LNCaP clone FGC (cell line): ENCODE measurements at regions not wholly inside any gene's neighbourhood (a gene's known extent, or its start where the extent isn't known, plus 50 kb on each side); places are given as distances from the start of the nearest gene placed in this dataset.
"Not testable (repeated sequence)": the region's sequence is repeated elsewhere in the genome, so short reads cannot be mapped to it uniquely, and the experiment has no call there.

ENCODE experiments used
- DNase-seq: peaks from one replicate; pipeline ENCODE4 v3.0.0-alpha.2; 2011; ENCODE audit warnings: low read depth
- H3K4me3 ChIP-seq: 2 replicates; pipeline ENCODE4 v1.5.1; 2011; ENCODE audit warnings: mild to moderate bottlenecking, low read depth, low read length, control low read depth

- DNase-seq, H3K4me3 ChIP-seq: not testable (repeated sequence)
These were observed 107.6 kb downstream of the SRGAP2 start for GRCh38 chr1:206310948-206311347.

GRCh38 chr1:206311611-206312273 lies 108.4 kb downstream of the SRGAP2 start:
- not testable (repeated sequence) for DNase-seq, H3K4me3 ChIP-seq

- not testable (repeated sequence) for DNase-seq, H3K4me3 ChIP-seq
These were observed 108.9 kb downstream of the SRGAP2 start for GRCh38 chr1:206312274-206312665.

GRCh38 chr1:206314951-206315636 lies 111.8 kb downstream of the SRGAP2 start:
- H3K4me3 ChIP-seq, DNase-seq: not testable (repeated sequence)

- not testable (repeated sequence) for H3K4me3 ChIP-seq, DNase-seq
These were observed 113.6 kb downstream of the SRGAP2 start for GRCh38 chr1:206316901-206317300.

- not testable (repeated sequence) for DNase-seq, H3K4me3 ChIP-seq
These were observed 114.7 kb downstream of the SRGAP2 start for GRCh38 chr1:206317878-206318514.

GRCh38 chr1:206320227-206320626 lies 116.9 kb downstream of the SRGAP2 start:
- DNase-seq, H3K4me3 ChIP-seq: not testable (repeated sequence)

GRCh38 chr1:206326159-206326939 lies 123.0 kb downstream of the SRGAP2 start:
- not testable (repeated sequence) for DNase-seq, H3K4me3 ChIP-seq

GRCh38 chr1:206331597-206331996 lies 128.3 kb downstream of the SRGAP2 start:
- not testable (repeated sequence) for DNase-seq, H3K4me3 ChIP-seq

- not testable (repeated sequence) for DNase-seq
These were observed 130.0 kb downstream of the SRGAP2 start for GRCh38 chr1:206333316-206333715.

GRCh38 chr1:206333897-206334296 lies 130.6 kb downstream of the SRGAP2 start:
- DNase-seq, H3K4me3 ChIP-seq: not testable (repeated sequence)

More at GRCh38 chr1:206333316-206333715, 130.0 kb downstream of the SRGAP2 start:
- H3K4me3 ChIP-seq = not testable (repeated sequence)

- not testable (repeated sequence) for DNase-seq, H3K4me3 ChIP-seq
These were observed 131.1 kb downstream of the SRGAP2 start for GRCh38 chr1:206334481-206334880.

- DNase-seq, H3K4me3 ChIP-seq: not testable (repeated sequence)
These were observed 131.8 kb downstream of the SRGAP2 start for GRCh38 chr1:206335162-206335561.

GRCh38 chr1:206335875-206336846 lies 132.8 kb downstream of the SRGAP2 start:
- not testable (repeated sequence) for DNase-seq, H3K4me3 ChIP-seq

GRCh38 chr1:206337024-206337423 lies 133.3 kb upstream of the IKBKE start:
- H3K4me3 ChIP-seq, DNase-seq: not testable (repeated sequence)

GRCh38 chr1:206350493-206351275 lies 119.6 kb upstream of the IKBKE start:
- DNase-seq, H3K4me3 ChIP-seq: not testable (repeated sequence)

- H3K4me3 ChIP-seq, DNase-seq: not testable (repeated sequence)
These were observed 118.8 kb upstream of the IKBKE start for GRCh38 chr1:206351276-206352052.
